ENCODE measurements at regions not wholly inside any gene's neighbourhood (a gene's known extent, or its start where the extent isn't known, plus 50 kb on each side); places are given as distances from the start of the nearest gene placed in this dataset.
"Not testable (repeated sequence)": the region's sequence is repeated elsewhere in the genome, so short reads cannot be mapped to it uniquely, and the experiment has no call there.

DNA sequence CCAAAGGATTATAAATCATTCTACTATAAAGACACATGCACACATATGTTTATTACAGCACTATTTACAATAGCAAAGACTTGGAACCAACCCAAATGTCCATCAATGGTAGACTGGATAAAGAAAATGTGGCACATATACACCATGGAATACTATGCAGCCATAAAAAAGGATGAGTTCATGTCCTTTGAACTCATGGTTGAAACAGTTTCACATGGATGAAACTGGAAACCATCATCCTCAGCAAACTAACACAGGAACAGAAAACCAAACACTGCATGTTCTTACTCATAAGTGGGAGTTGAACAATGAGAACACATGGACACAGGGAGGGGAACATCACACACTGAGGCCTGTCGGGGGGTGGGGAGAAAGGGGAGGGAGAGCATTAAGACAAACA, 116.2 kb upstream of the FOXB1 start:
- POLR2A ChIA-PET; H3K36me3 ChIP-seq (ENCODE audit: control insufficient read depth in 2 of 2, insufficient read depth in 1 of 2, low read length in 2 of 2); H3K4me3 ChIP-seq (ENCODE audit: low read depth, low read length); CTCF ChIA-PET; H3K9me3 ChIP-seq (ENCODE audit: control insufficient read depth, insufficient read depth, low read depth, low read length); H3K27ac ChIP-seq (ENCODE audit: extremely low read depth, low read depth, low read length): not testable (repeated sequence)
- TF ChIP-seq ZNF146 (tag by site-specific recombination; IDR thresholded peaks at IDR 0.05) (peak; percentile 82), ZNF580 (tag by site-specific recombination; IDR thresholded peaks at IDR 0.05) (peak; percentile 63; the same call in 1 of the 2 replicates)
- peaks cover 11% of the 10 kb centered on the region for H3K4me1 ChIP-seq (ENCODE audit: control insufficient read depth, insufficient read depth, low read length)

DNA sequence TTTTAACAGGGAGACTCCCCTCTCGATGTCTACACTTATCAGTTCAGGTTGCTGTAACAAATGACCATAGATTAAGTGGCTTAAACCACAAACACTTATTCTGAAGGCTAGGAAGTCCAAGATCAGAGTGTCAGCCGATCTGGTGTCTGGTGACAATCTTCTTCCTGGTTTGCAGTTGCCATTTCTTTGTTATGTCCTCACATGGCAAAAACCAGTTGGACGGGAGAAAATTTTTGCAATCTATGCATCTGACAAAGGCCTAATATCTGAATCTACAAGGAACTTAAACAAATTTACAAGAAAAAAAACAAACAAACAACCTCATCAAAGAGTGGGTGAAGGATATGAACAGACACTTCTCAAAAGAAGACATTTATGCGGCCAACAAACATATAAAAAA, 116.9 kb upstream of the FOXB1 start:
- POLR2A ChIA-PET: no interaction called here
- no peaks in the 10 kb centered on the region for H3K9me3 ChIP-seq (ENCODE audit: control insufficient read depth, insufficient read depth, low read depth, low read length)
- H3K36me3 ChIP-seq (ENCODE audit: control insufficient read depth in 2 of 2, insufficient read depth in 1 of 2, low read length in 2 of 2): no peaks in the 10 kb centered on the region
- CTCF ChIA-PET: interaction anchor here (1.0 kb wide), 1 partner anchor 440 kb away, joined by 3 read pairs; no protein-coding TSS in a partner anchor
- H3K4me1 ChIP-seq (ENCODE audit: control insufficient read depth, insufficient read depth, low read length): peaks cover 11% of the 10 kb centered on the region
- H3K4me3 ChIP-seq (ENCODE audit: low read depth, low read length): no peak overlapping the region
- no peak for TF ChIP-seq ZSCAN4 (tag by site-specific recombination; IDR thresholded peaks at IDR 0.05)
- TF ChIP-seq TRIM28 (IDR thresholded peaks at IDR 0.05; ENCODE audit: borderline replicate concordance, low read length): no peak
- H3K27ac ChIP-seq (ENCODE audit: extremely low read depth, low read depth, low read length): no peak overlapping the region

- Histone ChIP-seq H3K27ac (ENCODE audit: extremely low read depth, low read depth, low read length) (peak overlapping the region; percentile 72), H3K4me3 (ENCODE audit: low read depth, low read length) (no peak overlapping the region), H3K36me3 (ENCODE audit: control insufficient read depth in 2 of 2, insufficient read depth in 1 of 2, low read length in 2 of 2) (no peaks in the 10 kb centered on the region), H3K9me3 (ENCODE audit: control insufficient read depth, insufficient read depth, low read depth, low read length) (no peaks in the 10 kb centered on the region), H3K4me1 (ENCODE audit: control insufficient read depth, insufficient read depth, low read length) (peaks cover 11% of the 10 kb centered on the region)
- ChIA-PET CTCF (interaction anchor here (1.0 to 1.6 kb wide), 3 partner anchors 135 to 441 kb away, joined by 3 to 4 read pairs (median 4); no protein-coding TSS in a partner anchor), POLR2A (interaction anchor here (1.4 kb wide), 1 partner anchor 58 kb away, joined by 4 read pairs; no protein-coding TSS in a partner anchor)
- no peak for TF ChIP-seq PRDM1 (tag by site-specific recombination; IDR thresholded peaks at IDR 0.05)
- TF ChIP-seq ZNF510 (tag by site-specific recombination; IDR thresholded peaks at IDR 0.05; ENCODE audit: insufficient replicate concordance): no peak
- peak; percentile 22 for TF ChIP-seq ZFHX2 (tag by site-specific recombination; conservative IDR thresholded peaks at IDR 0.05)
- peak; percentile 45; the same call in 1 of the 2 replicates for TF ChIP-seq ZNF335 (tag by site-specific recombination; conservative IDR thresholded peaks at IDR 0.05)
- TF ChIP-seq ZNF521 (tag by site-specific recombination; IDR thresholded peaks at IDR 0.05): no peak
- TF ChIP-seq SP7 (tag by site-specific recombination; IDR thresholded peaks at IDR 0.05): no peak
- TF ChIP-seq, protein P1, sequence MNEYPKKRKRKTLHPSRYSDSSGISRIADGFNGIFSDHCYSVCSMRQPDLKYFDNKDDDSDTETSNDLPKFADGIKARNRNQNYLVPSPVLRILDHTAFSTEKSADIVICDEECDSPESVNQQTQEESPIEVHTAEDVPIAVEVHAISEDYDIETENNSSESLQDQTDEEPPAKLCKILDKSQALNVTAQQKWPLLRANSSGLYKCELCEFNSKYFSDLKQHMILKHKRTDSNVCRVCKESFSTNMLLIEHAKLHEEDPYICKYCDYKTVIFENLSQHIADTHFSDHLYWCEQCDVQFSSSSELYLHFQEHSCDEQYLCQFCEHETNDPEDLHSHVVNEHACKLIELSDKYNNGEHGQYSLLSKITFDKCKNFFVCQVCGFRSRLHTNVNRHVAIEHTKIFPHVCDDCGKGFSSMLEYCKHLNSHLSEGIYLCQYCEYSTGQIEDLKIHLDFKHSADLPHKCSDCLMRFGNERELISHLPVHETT (tag by site-specific recombination; IDR thresholded peaks at IDR 0.05): no peak
- TF ChIP-seq ZNF221 (tag by site-specific recombination; IDR thresholded peaks at IDR 0.05; ENCODE audit: borderline replicate concordance): no peak
These were observed 117.7 kb upstream of the FOXB1 start for GRCh38 chr15:59886441-59886840.

DNA sequence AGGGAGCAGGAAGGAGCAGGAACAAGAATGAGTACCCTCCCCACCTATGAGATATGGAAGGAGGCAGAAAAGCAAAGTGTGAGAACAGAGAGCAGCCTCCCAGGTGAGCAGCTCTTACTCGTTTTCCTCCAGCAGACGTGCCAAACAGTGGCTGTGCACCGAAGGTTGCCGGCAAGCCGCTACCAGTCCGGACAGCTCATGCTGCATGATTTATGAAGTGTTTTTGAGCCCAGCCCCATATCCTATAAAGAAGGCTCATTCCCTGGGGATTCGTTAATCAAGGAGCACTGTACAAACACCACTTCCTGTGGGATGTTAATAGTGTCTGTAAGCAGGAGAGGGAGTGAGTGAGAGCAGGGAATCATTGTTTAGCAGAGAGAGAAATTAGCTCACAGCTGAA, 118.3 kb upstream of the FOXB1 start:
- POLR2A ChIA-PET: interaction anchor here (0.5 to 1.4 kb wide), 3 partner anchors 18 to 229 kb away, joined by 3 to 6 read pairs (median 4); no protein-coding TSS in a partner anchor
- Histone ChIP-seq H3K4me1 (ENCODE audit: control insufficient read depth, insufficient read depth, low read length) (peaks cover 11% of the 10 kb centered on the region), H3K27ac (ENCODE audit: extremely low read depth, low read depth, low read length) (peak overlapping the region; percentile 72), H3K4me3 (ENCODE audit: low read depth, low read length) (peak overlapping the region; percentile 5; the same call in 1 of the 2 replicates), H3K9me3 (ENCODE audit: control insufficient read depth, insufficient read depth, low read depth, low read length) (no peaks in the 10 kb centered on the region), H3K36me3 (ENCODE audit: control insufficient read depth in 2 of 2, insufficient read depth in 1 of 2, low read length in 2 of 2) (no peaks in the 10 kb centered on the region)
- CTCF ChIA-PET: interaction anchor here (0.9 to 1.6 kb wide), 3 partner anchors 32 to 158 kb away, joined by 3 to 4 read pairs (median 4); no protein-coding TSS in a partner anchor
- TF ChIP-seq ZBTB8A (tag by site-specific recombination; IDR thresholded peaks at IDR 0.05) (peak; percentile 44; the same call in 1 of the 2 replicates), HOXD13 (CRISPR knock-in tag; IDR thresholded peaks at IDR 0.05; ENCODE audit: borderline replicate concordance) (0 out of 2 replicates have a peak, but pooled peaks have one; percentile 40), ZNF548 (tag by site-specific recombination; IDR thresholded peaks at IDR 0.05) (no peak), ZNF169 (tag by site-specific recombination; IDR thresholded peaks at IDR 0.05) (no peak), GLI2 (tag by site-specific recombination; IDR thresholded peaks at IDR 0.05; ENCODE audit: borderline replicate concordance, low read depth) (peak; percentile 29; the same call in 1 of the 2 replicates), ZNF837 (tag by site-specific recombination; IDR thresholded peaks at IDR 0.05) (no peak), ZNF600 (tag by site-specific recombination; IDR thresholded peaks at IDR 0.05) (peak; percentile 77), ZNF76 (tag by site-specific recombination; IDR thresholded peaks at IDR 0.05; ENCODE audit: borderline replicate concordance, low read depth) (0 out of 2 replicates have a peak, but pooled peaks have one; percentile 26), ZNF629 (tag by site-specific recombination; IDR thresholded peaks at IDR 0.05) (peak; percentile 73), EGR2 (tag by site-specific recombination; IDR thresholded peaks at IDR 0.05; ENCODE audit: low read depth) (no peak), ZNF10 (tag by site-specific recombination; IDR thresholded peaks at IDR 0.05) (peak; percentile 89), KLF7 (tag by site-specific recombination; IDR thresholded peaks at IDR 0.05; ENCODE audit: borderline replicate concordance) (peak; percentile 61; the same call in 1 of the 2 replicates), WT1 (tag by site-specific recombination; IDR thresholded peaks at IDR 0.05) (peak; percentile 92), ZNF132 (tag by site-specific recombination; IDR thresholded peaks at IDR 0.05; ENCODE audit: borderline replicate concordance) (no peak), SCRT1 (tag by site-specific recombination; IDR thresholded peaks at IDR 0.05; ENCODE audit: borderline replicate concordance) (no peak)
